ENCODE measurements at regions not wholly inside any gene's neighbourhood (a gene's known extent, or its start where the extent isn't known, plus 50 kb on each side); places are given as distances from the start of the nearest gene placed in this dataset.

DNA sequence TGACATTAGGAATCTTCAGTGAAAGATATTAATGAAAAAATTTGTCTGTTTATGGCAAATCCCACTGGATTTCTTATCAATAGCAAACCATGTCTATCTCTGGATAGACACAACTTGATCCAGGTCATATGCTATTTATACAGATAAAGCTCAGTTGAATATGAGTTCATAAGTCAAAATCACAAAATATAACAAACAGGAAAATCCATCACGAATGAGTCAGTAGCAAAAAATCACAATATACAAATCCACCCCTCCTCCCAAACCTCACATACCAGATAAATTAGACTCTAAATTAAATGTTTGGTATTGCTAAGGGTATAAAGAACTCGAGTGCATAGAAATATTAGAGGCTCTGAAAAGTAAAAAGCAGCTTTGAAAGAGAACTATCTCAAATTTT, 420.5 kb downstream of the TLL1 start:
- Histone ChIP-seq H3K36me3 (no peaks in the 10 kb centered on the region), H3K27me3 (replicated peaks; ENCODE audit: insufficient read depth) (no peaks in the 10 kb centered on the region), H3K27ac (no peak overlapping the region), H3K9me3 (no peaks in the 10 kb centered on the region), H3K4me3 (no peak overlapping the region), H3K4me1 (ENCODE audit: control insufficient read depth in 1 of 2, low read depth in 2 of 2) (no peaks in the 10 kb centered on the region)
- TF ChIP-seq, protein P1, sequence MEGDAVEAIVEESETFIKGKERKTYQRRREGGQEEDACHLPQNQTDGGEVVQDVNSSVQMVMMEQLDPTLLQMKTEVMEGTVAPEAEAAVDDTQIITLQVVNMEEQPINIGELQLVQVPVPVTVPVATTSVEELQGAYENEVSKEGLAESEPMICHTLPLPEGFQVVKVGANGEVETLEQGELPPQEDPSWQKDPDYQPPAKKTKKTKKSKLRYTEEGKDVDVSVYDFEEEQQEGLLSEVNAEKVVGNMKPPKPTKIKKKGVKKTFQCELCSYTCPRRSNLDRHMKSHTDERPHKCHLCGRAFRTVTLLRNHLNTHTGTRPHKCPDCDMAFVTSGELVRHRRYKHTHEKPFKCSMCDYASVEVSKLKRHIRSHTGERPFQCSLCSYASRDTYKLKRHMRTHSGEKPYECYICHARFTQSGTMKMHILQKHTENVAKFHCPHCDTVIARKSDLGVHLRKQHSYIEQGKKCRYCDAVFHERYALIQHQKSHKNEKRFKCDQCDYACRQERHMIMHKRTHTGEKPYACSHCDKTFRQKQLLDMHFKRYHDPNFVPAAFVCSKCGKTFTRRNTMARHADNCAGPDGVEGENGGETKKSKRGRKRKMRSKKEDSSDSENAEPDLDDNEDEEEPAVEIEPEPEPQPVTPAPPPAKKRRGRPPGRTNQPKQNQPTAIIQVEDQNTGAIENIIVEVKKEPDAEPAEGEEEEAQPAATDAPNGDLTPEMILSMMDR (IDR thresholded peaks at IDR 0.05): no peak
- no peak for DNase-seq (ENCODE audit: low spot score)
- ATAC-seq (ENCODE audit: insufficient number of reproducible peaks, low FRiP score, low read depth): no peak

DNA sequence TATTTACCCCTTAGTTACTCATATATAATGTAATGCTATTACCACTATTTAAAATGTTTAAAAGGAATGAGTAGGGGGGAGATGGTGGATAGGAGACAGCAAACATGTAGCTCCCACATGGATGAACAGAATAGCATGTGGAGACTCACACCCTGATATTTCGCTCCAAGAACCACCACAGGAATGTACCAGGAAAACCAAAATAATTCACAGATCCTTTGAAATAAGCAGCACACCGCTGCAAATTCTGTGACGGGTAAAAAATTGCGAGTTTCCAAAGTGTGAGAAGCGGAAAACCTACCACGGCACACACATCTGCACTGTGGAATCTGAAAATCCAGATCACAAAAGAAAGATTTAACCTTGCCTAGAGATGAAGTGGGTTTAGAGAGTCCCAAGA, 428.2 kb downstream of the TLL1 start:
- H3K9me3 ChIP-seq: no peaks in the 10 kb centered on the region
- no peaks in the 10 kb centered on the region for H3K36me3 ChIP-seq
- DNase-seq (ENCODE audit: low spot score) (no peak), ATAC-seq (ENCODE audit: insufficient number of reproducible peaks, low FRiP score, low read depth) (no peak)
- no peak overlapping the region for H3K27ac ChIP-seq
- TF ChIP-seq, protein P1 (IDR thresholded peaks at IDR 0.05): no peak
- H3K27me3 ChIP-seq (replicated peaks; ENCODE audit: insufficient read depth): no peaks in the 10 kb centered on the region
- no peaks in the 10 kb centered on the region for H3K4me1 ChIP-seq (ENCODE audit: control insufficient read depth in 1 of 2, low read depth in 2 of 2)
- no peak overlapping the region for H3K4me3 ChIP-seq

DNA sequence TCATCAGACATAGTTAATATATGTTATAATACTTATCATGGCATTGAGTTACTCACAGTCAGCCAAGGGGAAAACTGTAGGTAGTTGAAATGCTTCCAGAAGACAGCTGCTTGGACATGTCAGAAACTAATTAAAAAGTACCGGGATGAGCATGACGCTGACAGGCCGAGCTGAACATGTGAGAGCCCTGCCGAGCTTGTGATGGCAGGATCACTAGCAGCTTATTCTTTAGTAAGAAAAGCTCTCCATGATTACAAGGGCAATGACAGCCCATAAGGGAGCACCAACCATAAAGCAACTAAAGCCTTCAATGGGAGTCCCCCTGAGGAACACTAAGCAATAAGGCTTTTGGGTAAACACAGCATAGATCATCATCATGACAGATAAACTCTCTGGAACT, 435.6 kb downstream of the TLL1 start:
- Histone ChIP-seq H3K9me3 (no peaks in the 10 kb centered on the region), H3K27ac (no peak overlapping the region), H3K4me1 (ENCODE audit: control insufficient read depth in 1 of 2, low read depth in 2 of 2) (no peaks in the 10 kb centered on the region), H3K4me3 (no peak overlapping the region), H3K27me3 (replicated peaks; ENCODE audit: insufficient read depth) (no peaks in the 10 kb centered on the region), H3K36me3 (no peaks in the 10 kb centered on the region)
- TF ChIP-seq, protein P1 (IDR thresholded peaks at IDR 0.05): no peak
- DNase-seq (ENCODE audit: low spot score) (no peak), ATAC-seq (ENCODE audit: insufficient number of reproducible peaks, low FRiP score, low read depth) (no peak)

DNA sequence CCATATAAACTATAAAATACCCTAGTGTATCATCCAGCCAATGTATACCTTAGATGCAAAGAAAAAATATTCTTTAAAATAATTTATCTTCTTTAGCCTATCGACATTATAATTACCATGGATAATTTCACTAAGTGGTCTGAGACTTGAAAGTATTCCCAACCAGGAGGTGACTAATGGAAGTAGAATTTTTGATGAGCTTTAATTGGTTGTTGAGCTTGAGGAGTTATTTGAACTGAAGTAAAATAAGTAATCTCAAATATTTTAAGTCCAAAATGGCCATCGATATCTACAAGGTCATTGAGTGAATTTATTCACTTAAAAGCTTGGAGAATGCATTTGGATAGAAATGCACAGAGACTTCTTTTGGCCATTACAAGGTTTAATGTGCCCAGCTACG, 436.2 kb downstream of the TLL1 start:
- no peaks in the 10 kb centered on the region for H3K9me3 ChIP-seq
- no peak overlapping the region for H3K27ac ChIP-seq
- no peaks in the 10 kb centered on the region for H3K4me1 ChIP-seq (ENCODE audit: control insufficient read depth in 1 of 2, low read depth in 2 of 2)
- no peaks in the 10 kb centered on the region for H3K36me3 ChIP-seq
- no peak for ATAC-seq (ENCODE audit: insufficient number of reproducible peaks, low FRiP score, low read depth)
- TF ChIP-seq, protein P1 (IDR thresholded peaks at IDR 0.05): no peak
- DNase-seq (ENCODE audit: low spot score): no peak
- no peak overlapping the region for H3K4me3 ChIP-seq
- no peaks in the 10 kb centered on the region for H3K27me3 ChIP-seq (replicated peaks; ENCODE audit: insufficient read depth)

DNA sequence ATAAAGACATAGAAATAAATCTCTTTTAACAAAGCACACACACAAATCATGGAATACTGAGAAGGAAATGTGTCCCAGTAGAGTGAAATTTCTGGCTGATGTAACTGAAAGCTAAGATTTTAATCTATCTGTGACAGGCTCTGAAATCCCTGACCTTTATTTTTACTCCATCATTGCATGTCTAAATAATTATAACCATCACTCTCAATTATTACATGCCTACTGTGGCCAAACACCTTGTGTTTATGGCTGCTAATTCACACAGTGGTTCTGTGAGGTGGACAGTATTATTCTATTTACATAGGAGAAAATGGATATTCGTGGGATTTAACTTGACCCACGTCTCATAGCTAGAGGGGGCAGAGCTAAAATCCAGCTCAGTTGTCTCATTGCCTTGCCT, 438.1 kb downstream of the TLL1 start:
- ATAC-seq (ENCODE audit: insufficient number of reproducible peaks, low FRiP score, low read depth) (no peak), DNase-seq (ENCODE audit: low spot score) (no peak)
- Histone ChIP-seq H3K27me3 (replicated peaks; ENCODE audit: insufficient read depth) (no peaks in the 10 kb centered on the region), H3K9me3 (no peaks in the 10 kb centered on the region), H3K4me1 (ENCODE audit: control insufficient read depth in 1 of 2, low read depth in 2 of 2) (no peaks in the 10 kb centered on the region), H3K27ac (no peak overlapping the region), H3K36me3 (no peaks in the 10 kb centered on the region), H3K4me3 (no peak overlapping the region)
- TF ChIP-seq, protein P1 (IDR thresholded peaks at IDR 0.05): no peak
